Umbilical cord (tissue), 1 donor: ENCODE measurements at regions not wholly inside any gene's neighbourhood (a gene's known extent, or its start where the extent isn't known, plus 50 kb on each side); places are given as distances from the start of the nearest gene placed in this dataset.
"Not testable (repeated sequence)": the region's sequence is repeated elsewhere in the genome, so short reads cannot be mapped to it uniquely, and the experiment has no call there.

Source experiments
- DNase-seq: peaks from one replicate; pipeline ENCODE4 v3.0.0-alpha.2; 2015; ENCODE audit warnings: low spot score

DNA sequence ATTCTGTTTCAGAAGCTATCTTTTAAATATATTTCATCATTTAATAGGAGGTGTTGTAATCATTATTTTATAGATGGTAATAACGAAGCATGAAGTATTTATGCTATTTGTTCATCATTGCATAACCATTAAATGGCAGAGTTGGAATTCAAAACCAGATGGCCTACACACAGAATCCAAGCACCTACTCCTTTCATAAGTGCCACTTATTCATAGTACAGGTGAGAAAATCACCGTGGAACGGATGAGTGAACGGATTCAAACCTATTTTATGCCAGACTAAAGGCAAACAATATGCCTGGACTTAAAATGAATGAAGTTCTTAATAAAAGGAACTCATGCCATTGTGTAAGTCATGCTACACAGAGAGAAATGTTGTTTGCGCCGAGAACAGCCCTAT lies 397.9 kb upstream of the ADGRB3 start:
- DNase-seq, result no peak

DNA sequence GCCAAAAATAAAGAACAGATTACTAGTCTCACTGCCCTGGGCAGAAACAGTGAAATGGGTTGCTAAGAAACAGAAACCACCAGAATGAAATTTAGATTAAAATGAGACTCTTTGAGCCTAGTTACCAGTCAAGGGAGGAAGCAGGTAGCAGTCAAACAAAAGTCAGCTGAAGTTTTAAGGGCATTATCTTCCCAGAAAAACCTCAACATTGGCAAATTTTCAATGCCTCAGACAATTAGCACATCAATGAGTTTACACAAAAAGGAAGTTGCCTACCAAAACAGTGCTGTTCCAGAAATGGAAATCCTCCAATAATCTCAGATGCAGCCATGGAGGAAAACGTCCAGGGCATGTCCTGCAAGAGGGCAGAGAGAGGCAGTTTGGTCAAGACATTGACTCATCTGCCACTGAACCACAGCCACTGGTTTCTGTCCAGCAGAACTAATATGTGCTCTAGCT lies 399.7 kb upstream of the ADGRB3 start:
- no peak for DNase-seq

DNA sequence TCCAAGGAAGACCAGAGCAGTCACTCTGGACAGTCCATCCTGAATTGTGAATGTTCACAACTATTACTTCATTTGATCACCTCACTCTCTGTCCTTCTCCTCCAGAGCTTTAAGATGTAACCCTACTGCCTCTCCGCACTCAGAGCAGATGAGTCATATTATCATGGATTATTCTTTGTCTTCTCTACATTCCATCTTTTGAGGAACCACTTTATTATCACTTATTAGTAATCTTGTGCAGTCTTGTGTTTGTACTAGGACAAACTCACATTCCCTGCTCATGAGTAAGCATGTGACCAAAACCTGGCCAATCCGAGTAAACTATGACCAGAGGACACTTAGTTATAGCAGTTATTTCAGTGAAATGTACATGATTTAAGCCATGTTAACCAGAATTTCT lies 401.5 kb upstream of the ADGRB3 start:
- peak; percentile 3 for DNase-seq

DNA sequence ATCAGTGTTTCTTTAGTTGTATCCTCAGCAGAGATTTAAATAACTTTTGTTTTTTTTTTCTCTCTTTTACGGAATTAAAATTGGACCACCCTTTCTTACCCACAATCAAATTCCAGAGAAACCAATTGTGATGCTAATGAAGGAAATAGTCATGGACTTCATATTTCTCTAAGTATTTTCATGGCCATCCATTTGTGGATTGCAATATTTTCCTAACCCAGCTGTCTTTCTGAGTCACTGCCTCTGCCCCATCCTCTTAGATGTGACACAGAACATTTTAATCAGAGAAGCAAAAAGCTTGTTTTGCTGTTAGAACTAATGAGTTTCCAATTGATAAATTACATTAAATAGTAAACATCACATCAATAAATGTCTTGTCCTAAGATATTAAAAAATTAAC lies 405.5 kb upstream of the ADGRB3 start:
- no peak for DNase-seq

DNA sequence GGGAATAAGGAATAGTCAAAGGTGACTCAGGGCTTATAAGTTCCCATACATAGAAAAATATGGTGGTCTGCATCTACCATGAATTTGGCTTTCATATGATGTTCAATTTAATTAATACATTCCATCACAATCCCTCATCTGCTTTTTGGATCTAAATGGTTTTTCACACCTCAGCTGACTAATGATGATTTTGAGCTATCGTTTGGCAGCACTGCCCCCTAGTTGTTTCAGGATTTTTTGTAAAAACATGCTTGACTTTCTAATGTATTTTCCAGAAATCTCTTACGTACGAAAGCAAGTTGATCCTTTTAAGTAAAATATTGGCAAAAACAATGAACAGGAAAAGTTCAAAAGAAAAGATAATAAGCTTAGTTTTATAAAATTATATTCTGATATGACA lies 408.6 kb upstream of the ADGRB3 start:
- no peak for DNase-seq

DNA sequence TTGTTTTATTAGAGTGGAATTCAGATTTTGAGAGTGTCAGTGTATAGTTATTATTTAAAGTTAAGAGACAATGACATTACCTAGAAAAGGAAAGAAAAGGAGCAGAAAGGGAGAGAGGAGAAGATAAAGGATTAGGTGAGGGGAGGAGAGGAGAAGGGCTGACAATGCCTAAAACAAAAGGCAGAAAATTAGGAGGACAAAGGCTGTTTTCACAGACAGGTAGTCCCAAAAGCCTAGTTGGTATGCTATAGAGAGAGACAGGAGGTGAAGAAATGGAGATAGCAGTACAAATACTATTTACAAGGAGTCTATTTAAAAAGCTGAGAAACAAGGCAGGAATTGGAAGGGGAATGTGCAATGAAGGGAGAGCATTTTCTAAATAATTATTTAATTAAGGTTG lies 409.4 kb upstream of the ADGRB3 start:
- DNase-seq, result no peak

DNA sequence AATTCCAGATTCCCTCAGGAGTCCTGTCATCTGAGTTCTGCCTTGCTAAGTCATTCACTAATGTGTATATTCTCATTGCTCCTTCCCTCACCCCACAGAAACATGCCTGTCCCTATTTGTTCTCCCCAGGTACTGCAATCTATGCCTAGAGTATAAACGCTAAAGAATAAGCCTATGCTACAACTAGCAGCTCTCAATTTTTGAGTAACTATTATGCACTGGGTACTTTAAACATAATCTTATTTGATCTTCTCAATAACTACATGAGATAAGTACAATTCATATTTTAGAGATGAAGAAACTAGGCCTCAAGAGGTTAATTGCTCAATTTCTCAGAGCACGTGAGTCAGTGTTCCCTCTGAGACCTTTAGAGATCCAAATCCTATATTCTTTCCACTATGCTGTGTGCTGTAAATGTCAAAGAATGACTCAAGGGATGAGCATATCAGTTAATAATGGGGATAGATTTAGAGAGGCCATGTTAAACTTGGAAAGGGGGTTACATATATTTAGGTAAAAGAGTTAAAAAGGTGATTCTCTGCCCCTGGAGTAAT lies 423.8 kb upstream of the ADGRB3 start:
- DNase-seq, result peak; percentile 5

DNA sequence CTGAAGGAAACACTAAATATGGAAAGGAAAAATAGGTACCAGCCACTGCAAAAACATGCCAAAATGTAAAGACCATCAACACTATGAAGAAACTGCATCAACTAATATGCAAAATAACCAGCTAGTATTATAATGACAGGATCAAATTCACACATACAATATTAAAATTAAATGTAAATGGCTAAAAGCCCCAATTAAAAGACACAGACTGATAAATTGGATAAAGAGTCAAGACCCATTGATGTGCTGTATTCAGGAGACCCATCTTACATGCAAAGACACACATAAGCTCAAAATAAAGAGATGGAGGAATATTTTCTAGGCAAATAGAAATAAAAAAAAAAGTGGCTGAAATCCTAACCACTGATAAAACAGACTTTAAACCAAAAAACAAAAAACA lies 427.5 kb upstream of the ADGRB3 start:
- DNase-seq, result not testable (repeated sequence)

DNA sequence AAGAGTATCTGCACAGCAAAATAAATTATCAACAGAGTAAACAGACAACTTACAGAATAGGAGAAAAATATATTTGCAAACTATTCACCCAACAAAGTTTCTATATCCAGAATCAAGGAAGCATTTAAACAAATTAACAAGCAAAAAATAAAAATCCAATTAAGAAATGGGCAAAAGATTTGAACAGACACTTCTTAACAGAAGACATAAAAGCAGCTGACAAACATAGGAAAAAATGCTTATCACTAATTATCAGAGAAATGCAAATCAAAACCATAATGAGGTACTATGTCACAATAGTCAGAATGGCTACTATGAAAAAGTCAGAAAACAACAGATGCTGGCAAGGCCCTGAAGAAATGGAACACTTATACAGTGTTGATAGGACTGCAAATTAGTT lies 434.2 kb upstream of the ADGRB3 start:
- no peak for DNase-seq

DNA sequence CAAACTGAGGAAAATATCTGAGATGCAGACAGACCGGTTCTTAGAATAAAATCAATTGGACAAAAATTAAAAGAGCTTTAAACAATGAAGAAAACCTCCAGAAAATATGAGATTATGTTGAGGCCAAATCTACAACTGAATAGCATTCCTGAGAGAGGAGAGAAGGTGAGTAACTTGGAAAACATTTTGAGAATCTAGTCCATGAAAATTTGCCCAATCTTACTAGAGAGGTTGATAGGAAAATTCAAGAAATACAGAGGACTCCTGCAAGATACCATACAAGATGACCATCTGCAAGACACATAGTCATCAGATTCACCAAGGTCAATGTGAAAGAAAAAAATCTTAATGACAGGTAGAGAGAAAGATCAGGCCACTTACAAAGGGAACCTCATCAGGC lies 437.7 kb upstream of the ADGRB3 start:
- no peak for DNase-seq

DNA sequence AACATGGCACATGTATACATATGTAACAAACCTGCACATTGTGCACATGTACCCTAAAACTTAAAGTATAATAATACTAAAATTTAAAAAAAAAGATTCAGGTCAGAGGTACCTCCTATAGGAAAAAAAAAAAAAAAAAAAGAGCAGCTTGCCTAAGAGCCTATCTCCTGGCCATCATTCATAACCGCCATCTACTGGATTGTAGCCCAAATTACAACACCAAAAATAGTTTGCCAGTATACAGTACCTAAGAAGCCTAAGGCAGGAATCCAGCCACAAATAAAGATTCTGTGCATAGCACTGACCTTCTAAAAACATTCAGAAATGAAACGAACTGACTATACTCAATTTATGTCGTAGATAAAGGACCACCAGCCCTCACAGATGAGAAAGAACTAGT lies 438.4 kb upstream of the ADGRB3 start:
- DNase-seq, result no peak

DNA sequence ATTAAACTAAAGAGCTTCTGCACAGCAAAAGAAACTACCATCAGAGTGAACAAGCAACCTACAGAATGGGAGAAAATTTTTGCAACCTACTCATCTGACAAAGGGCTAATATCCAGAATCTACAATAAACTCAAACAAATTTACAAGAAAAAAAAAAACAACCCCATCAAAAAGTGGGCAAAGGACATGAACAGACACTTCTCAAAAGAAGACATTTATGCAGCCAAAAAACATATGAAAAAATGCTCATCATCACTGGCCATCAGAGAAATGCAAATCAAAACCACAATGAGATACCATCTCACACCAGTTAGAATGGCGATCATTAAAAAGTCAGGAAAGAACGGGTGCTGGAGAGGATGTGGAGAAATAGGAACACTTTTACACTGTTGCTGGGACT lies 439.3 kb upstream of the ADGRB3 start:
- not testable (repeated sequence) for DNase-seq

DNA sequence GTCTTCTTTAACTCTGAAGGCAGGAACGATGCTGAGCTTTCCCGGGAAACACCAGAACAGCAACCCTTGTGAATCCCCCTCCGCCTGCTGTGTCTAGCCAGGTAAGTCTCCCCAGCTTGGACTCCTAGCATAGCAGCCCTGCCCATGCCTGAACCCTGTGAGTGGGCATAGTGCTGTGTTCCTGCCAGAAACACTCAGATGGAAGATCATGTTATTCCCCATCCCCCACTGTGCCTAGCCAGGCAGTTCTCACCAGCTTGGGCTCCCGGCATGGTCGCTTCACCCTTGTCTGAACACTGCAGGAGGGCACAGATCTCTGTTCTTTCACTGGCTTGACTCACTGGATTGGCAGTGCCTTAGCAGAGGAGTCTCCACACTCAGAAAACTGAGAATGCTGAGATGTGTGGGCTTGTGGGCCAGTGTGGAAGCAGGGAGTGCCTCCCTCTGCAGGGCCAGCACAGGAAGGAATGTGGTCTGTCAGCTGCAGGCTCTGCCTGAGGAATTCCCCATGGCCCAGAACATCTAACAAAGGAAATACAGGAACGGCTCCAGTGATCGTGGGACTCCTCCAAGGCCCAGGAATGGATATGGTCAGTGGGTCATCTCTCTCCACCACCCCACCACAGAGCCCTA lies 440.1 kb upstream of the ADGRB3 start:
- DNase-seq, result no peak

DNA sequence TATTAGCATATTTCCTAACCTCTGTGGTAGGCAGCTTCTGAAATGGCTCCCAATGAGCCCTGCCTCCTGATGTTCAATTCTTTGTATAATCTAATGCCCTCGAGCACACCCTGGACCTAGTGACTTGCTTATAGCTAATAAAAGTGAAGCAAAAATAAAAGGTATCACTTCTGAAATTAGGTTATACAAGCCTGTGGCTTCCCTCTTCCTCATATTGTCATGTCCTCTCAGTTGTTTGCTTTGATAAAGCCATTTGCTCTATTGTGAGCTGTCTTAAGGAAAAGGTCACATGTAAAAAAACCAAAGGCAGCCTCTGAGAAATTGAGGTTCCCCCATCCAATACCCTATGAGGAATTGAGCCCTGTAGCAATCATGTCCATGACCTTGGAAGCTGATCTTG lies 442.1 kb upstream of the ADGRB3 start:
- DNase-seq, result no peak

DNA sequence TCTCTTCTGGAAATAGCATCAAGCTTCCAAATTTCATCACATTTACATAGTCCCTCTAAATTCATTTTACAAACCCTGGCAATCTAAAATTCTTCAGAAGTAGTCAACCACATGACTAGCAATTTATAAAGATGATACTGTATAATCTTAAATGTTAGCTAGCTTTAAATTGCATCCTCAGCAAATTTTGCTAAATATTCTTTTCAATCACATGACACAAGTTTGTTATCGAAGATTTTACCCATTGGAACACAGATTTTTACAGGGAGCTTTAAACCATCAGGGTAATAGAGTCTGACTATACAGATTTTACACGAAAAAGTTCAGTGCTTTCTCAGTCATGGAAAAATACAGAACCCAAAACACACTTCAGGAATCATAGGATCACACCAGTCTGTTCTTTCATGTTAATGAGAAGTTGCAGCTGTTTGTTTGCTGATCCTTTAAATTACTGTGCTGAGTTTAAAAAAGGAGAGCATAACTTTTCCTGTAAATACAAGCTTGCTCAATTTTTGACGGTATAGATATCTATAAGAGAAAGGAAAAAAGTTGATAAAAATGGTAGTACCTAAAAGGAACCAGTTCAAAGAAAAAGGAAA lies 445.8 kb upstream of the ADGRB3 start:
- DNase-seq, result peak; percentile 1

DNA sequence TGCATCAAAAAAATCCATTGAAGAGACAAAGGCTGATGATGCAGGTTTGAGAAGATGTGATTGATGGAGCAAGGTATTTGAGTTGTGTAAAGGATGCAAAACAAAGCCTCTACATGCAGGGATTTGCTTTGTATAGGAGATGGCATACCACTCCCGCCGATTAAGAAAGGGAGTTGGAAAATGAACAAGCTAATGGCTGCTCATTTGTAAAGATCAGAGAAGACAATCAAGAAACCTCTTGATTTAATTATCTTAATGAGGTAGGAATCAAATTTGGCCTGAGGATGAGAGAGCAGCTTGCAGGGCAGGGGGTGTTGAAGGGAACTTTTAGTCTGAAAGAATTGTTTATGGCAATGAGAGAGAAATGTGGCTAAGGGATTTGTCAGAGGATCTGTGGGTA lies 448.2 kb upstream of the ADGRB3 start:
- DNase-seq, result no peak

DNA sequence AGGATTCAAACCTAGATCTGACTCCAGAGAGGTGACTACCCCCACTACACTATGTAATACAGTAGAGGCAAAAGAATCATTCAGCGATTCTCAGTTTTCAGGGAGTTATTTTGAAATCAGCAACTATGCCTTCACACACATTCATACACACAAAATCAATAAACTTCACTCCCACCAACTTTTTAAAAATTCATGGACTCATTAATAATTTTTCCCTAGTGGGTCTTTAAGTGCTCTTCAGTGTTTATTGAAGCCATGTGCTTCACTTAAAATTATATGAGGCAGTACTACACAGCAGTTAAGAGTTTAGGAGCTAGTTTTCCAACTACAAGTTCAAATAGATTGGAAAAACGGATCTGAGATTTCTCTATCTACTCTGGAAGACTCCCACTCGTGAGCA lies 452.7 kb upstream of the ADGRB3 start:
- no peak for DNase-seq

DNA sequence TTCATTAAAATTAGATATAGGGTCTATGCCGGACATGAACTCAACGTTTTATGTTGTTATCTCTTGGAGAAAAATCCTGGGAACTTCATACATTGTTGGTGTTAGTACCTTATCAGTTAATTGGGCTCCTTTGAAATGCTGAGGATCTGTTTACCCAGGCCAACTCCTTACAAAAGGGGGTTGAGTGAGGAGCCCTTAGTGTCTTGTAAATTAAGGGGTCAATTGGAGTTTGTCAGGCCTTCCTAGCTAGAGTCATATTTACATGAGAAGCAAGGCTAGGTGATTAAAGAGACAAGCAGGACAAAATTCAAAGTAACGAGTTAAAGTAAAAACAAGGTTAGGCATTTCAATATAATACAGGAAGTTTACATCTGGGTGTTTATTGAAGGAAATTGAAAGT lies 454.1 kb upstream of the ADGRB3 start:
- DNase-seq, result not testable (repeated sequence)

DNA sequence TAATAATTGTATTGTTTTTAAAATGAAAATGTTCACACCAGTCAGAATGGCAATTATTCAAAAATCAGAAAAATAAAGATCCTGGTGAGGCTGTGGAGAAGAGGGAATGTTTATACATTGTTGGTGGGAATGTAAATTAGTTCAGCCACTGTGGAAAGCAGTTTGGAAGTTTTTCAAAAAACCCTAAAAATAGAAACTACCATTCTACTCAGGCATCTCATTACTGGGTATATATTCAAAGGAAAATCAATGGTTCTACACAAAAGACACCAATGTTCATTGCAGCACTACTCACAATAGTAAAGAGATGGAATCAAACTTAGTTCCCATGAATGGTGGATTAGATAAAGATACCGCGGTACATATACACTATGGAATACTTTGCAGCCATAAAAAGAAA lies 461.5 kb upstream of the ADGRB3 start:
- DNase-seq, result no peak

DNA sequence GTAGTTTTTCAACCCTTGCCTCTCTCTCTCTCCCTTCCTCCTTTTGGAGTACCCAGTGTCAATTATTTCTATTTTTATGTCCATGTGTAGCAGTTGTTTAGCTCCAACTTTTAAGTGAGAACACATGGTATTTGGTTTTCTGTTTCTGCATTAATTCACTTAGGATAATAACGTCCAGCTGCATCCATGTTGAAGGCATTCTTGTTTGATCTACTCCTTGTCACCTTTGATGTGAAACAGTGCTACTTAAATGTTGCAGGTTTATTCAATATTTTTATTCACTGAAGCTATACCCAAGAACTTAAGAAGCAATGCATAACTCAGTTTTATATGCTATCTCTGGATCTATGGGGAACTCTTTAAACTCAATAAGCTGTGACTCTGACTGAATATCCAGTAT lies 465.2 kb upstream of the ADGRB3 start:
- DNase-seq, result no peak

DNA sequence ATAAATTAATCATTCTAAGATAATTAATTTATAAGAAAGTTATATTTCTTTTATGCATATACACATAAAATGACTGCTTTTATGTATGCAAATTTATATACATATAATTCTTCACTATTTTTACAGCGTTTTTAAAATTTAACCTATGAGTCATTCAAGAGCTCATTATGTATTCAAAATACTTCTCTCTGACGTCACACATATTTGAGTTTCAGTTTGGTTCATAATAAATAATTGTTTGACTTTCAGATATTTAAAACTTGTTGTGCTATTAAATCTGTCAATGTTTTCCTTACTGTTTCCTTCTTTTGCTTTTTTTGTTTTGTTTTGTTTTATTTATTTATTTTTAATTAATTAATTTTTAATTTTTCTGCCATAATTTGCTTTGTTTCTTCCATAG lies 467.5 kb upstream of the ADGRB3 start:
- DNase-seq, result no peak

DNA sequence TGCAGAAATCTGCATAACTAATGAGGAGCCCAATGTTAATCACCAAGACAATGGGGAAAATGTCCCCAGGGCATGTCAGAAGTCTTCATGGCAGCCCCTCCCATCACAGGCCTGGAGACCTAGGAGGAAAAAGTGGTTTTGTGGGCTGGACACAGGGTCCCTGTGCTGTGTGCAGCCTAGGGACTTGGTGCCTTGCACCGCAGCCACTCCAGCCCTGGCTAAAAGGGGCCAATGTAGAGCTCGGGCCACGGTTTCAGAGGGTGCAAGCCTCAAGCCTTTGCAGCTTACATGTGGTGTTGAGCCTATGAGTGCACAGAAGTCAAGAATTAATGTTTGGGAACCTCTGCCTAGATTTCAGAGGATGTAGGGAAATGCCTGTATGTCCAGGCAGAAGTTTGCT lies 474.3 kb upstream of the ADGRB3 start:
- DNase-seq, result not testable (repeated sequence)

DNA sequence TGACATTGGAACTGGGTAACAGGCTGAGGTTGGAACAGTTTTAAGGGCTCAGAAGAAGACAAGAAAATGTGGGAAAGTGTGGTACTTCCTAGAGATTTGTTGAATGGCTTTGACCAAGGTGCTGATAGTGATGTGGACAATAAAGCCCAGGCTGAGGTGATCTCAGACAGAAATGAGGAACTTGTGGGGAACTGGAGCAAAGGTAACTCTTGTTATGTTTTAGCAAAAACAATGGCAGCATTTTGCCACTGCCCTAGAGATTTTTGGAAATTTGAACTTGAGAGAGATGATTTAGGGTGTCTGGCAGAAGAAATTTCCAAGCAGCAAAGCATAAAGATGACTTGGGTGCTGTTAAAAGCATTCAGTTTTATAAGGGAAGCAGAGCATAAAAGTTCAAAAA lies 474.7 kb upstream of the ADGRB3 start:
- DNase-seq, result no peak

DNA sequence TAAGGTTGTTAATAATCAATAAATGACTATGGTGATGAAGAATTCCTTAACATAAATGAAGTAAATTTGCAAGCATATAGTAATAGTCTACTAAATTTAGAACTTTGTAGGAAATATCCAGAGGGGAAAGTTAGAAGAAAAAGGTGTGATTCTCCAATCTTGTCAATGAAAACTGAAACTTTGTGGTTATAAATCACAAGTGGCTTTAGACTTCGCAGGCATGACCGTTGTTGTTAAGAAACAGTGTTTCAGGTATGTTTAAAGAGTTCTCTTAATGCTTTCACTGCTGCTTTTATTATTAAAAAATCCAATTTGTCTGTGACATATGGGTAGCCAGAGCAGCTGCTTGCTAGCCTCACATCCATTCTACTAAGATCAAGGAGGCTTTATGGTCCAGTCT lies 475.6 kb upstream of the ADGRB3 start:
- DNase-seq, result no peak
